Fibroblast of lung (primary cell): ENCODE measurements at regions not wholly inside any gene's neighbourhood (a gene's known extent, or its start where the extent isn't known, plus 50 kb on each side); places are given as distances from the start of the nearest gene placed in this dataset.

Experiments
- DNase-seq, 2 donors: peaks; one replicate each; pipeline versions ENCODE4 v3.0.0 to v3.0.0-alpha.2; 2010; ENCODE audit warnings: low read depth in 2 of 2
- H2AFZ ChIP-seq: 2 replicates; pipeline ENCODE4 v1.5.1; 2012; ENCODE audit warnings: low read length, control low read depth, inconsistent platforms
- H3K27ac ChIP-seq: 2 replicates; pipeline ENCODE4 v1.5.1; 2011; ENCODE audit warnings: low read length, control low read depth; ENCODE audit not compliant: insufficient read depth
- H3K27me3 ChIP-seq: 2 replicates; pipeline ENCODE4 v1.5.1; 2011; ENCODE audit warnings: mild to moderate bottlenecking, low read length; ENCODE audit not compliant: control insufficient read depth, insufficient read depth
- H3K36me3 ChIP-seq: 2 replicates; pipeline ENCODE4 v1.5.1; 2011; ENCODE audit warnings: low read length; ENCODE audit not compliant: control insufficient read depth, insufficient read depth
- H3K4me1 ChIP-seq: 2 replicates; pipeline ENCODE4 v1.5.1; 2011; ENCODE audit warnings: low read length; ENCODE audit not compliant: control insufficient read depth, insufficient read depth; ENCODE audit errors: extremely low read depth
- H3K4me2 ChIP-seq: 2 replicates; pipeline ENCODE4 v1.5.1; 2011; ENCODE audit warnings: low read length, control low read depth; ENCODE audit not compliant: insufficient read depth; ENCODE audit errors: extremely low read depth
- H3K4me3 ChIP-seq, 4 experiments: fragments of 200-600 bp in 1 of 4; sonication (generic) in 1 of 4; replicated peaks in 1 of 4; 2 replicates each; pipeline ENCODE4 v1.5.1; 2011 to 2016; ENCODE audit warnings: low read length in 4 of 4, low read depth in 3 of 4, mild to moderate bottlenecking in 3 of 4, control low read depth in 2 of 4, inconsistent platforms in 1 of 4, mixed read lengths in 1 of 4; ENCODE audit not compliant: insufficient read depth in 1 of 4; ENCODE audit errors: control extremely low read depth in 1 of 4
- H3K79me2 ChIP-seq: 2 replicates; pipeline ENCODE4 v1.5.1; 2012; ENCODE audit warnings: mild to moderate bottlenecking, low read length, inconsistent platforms; ENCODE audit not compliant: control insufficient read depth, insufficient read depth
- H3K9ac ChIP-seq: 2 replicates; pipeline ENCODE4 v1.5.1; 2011; ENCODE audit warnings: mild to moderate bottlenecking, low read length, control low read depth; ENCODE audit not compliant: insufficient read depth
- H3K9me3 ChIP-seq: 2 replicates; pipeline ENCODE4 v1.5.1; 2012; ENCODE audit warnings: low read depth, low read length; ENCODE audit not compliant: control insufficient read depth, insufficient read depth
- H4K20me1 ChIP-seq: 2 replicates; pipeline ENCODE4 v1.5.1; 2011; ENCODE audit warnings: low read length; ENCODE audit not compliant: control insufficient read depth, insufficient read depth; ENCODE audit errors: extremely low read depth
- EZH2 ChIP-seq: IDR thresholded peaks from 2 replicates; pipeline ENCODE4 v1.5.1; 2012; ENCODE audit warnings: low read length, control low read depth, mild to moderate bottlenecking; ENCODE audit errors: missing control alignments
- TF ChIP-seq, protein P1 (sequence below), 2 donors: IDR thresholded peaks in 1 of 2; conservative IDR thresholded peaks in 1 of 2; 1 replicate in 1 of 2; 2 replicates in 1 of 2; pipeline ENCODE4 v1.5.1; 2011 to 2012; ENCODE audit warnings: low read length in 2 of 2, control low read depth in 1 of 2, inconsistent platforms in 1 of 2, low read depth in 1 of 2, mild to moderate bottlenecking in 1 of 2

DNA sequence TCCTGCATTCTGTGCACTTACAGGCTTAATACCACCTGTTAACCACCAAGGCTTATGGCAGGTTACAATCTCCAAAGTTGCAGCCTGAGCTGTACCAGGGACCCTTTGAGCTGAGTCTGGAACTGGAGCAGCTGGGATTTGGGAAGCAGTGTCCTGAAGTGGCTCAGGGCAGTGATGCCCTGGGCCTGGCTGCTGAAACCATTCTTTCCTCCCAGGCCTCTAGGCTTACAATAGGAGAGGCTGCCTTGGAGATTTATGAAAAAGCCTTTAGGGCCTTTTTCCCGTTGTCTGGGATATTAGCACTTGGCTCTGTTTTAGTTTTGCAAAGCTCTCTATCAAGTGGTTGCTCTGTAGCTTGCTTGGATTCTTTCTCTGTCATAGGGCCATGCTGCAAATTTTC lies 154.3 kb upstream of the CASK start:
- Histone ChIP-seq H3K9ac (no peak overlapping the region), H3K4me2 (no peak overlapping the region), H3K79me2 (no peaks in the 10 kb centered on the region), H3K27ac (no peak overlapping the region), H3K4me3 (no peak overlapping the region), H3K4me1 (no peaks in the 10 kb centered on the region), H4K20me1 (no peaks in the 10 kb centered on the region), H3K9me3 (no peaks in the 10 kb centered on the region), H3K36me3 (no peaks in the 10 kb centered on the region), H3K27me3 (no peaks in the 10 kb centered on the region), H2AFZ (no peak overlapping the region)
- DNase-seq: no peak
- TF ChIP-seq, protein P1, sequence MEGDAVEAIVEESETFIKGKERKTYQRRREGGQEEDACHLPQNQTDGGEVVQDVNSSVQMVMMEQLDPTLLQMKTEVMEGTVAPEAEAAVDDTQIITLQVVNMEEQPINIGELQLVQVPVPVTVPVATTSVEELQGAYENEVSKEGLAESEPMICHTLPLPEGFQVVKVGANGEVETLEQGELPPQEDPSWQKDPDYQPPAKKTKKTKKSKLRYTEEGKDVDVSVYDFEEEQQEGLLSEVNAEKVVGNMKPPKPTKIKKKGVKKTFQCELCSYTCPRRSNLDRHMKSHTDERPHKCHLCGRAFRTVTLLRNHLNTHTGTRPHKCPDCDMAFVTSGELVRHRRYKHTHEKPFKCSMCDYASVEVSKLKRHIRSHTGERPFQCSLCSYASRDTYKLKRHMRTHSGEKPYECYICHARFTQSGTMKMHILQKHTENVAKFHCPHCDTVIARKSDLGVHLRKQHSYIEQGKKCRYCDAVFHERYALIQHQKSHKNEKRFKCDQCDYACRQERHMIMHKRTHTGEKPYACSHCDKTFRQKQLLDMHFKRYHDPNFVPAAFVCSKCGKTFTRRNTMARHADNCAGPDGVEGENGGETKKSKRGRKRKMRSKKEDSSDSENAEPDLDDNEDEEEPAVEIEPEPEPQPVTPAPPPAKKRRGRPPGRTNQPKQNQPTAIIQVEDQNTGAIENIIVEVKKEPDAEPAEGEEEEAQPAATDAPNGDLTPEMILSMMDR (conservative IDR thresholded peaks at IDR 0.05 in 1 of 2, IDR thresholded peaks at IDR 0.05 in 1 of 2; ENCODE audit: low read depth in 1 of 2, low read length in 2 of 2): no peak
- no peak for TF ChIP-seq EZH2

DNA sequence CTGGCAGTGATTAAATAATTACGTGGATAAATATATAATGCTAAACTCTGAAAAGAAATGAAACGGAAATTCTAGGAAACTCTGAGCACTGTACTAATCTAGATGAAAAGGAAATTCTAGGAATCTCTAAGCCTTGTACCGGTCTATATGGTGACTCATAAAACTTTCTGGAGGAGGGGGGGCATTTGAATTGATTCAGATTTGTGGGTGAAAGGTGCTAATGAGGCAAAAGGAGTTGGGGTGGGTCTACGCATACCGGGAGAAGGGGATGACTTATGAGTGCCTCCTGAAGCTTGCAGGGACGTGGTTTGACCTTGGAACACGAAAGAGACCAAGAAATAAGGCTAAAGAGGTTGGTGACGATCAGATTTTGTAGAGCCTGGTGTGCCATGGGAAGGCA lies 151.7 kb upstream of the CASK start:
- H3K9ac ChIP-seq: no peak overlapping the region

DNA sequence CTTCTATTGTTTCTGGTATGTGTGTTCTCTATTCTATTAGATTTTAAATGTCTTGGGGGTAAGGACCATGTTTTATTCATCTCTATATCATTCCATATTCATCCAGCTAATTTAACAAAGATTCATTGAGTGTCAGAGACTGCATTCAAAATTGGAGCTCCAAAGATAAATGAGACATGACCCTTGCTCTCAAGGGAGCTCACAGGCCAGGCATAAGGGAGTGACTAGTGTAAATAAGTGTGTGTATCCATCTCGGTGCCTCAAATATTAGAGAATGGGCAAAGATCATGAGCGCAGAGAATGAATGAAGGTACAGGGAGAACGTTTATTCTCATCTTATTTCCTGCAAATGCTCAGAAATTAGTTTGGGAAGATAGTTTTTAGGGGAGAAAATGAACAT lies 150.1 kb upstream of the CASK start:
- Histone ChIP-seq H3K4me3 (no peak overlapping the region), H3K4me1 (no peaks in the 10 kb centered on the region), H4K20me1 (no peaks in the 10 kb centered on the region), H3K9ac (no peak overlapping the region), H3K4me2 (no peak overlapping the region), H2AFZ (no peak overlapping the region), H3K79me2 (no peaks in the 10 kb centered on the region), H3K9me3 (no peaks in the 10 kb centered on the region), H3K27ac (no peak overlapping the region), H3K27me3 (no peaks in the 10 kb centered on the region), H3K36me3 (no peaks in the 10 kb centered on the region)
- TF ChIP-seq, protein P1 (conservative IDR thresholded peaks at IDR 0.05 in 1 of 2, IDR thresholded peaks at IDR 0.05 in 1 of 2; ENCODE audit: low read depth in 1 of 2, low read length in 2 of 2): no peak
- TF ChIP-seq EZH2: no peak
- DNase-seq: no peak

More for the DNA sequence above, 151.7 kb upstream of the CASK start:
- Histone ChIP-seq H3K79me2 (no peaks in the 10 kb centered on the region), H2AFZ (no peak overlapping the region), H3K27ac (no peak overlapping the region), H3K4me3 (no peak overlapping the region), H4K20me1 (no peaks in the 10 kb centered on the region), H3K36me3 (no peaks in the 10 kb centered on the region), H3K4me2 (no peak overlapping the region), H3K4me1 (no peaks in the 10 kb centered on the region), H3K27me3 (no peaks in the 10 kb centered on the region), H3K9me3 (no peaks in the 10 kb centered on the region)
- no peak for DNase-seq
- TF ChIP-seq, protein P1 (conservative IDR thresholded peaks at IDR 0.05 in 1 of 2, IDR thresholded peaks at IDR 0.05 in 1 of 2; ENCODE audit: low read depth in 1 of 2, low read length in 2 of 2): no peak
